OCI-LY1 (cell line): ENCODE measurements at regions not wholly inside any gene's neighbourhood (a gene's known extent, or its start where the extent isn't known, plus 50 kb on each side); places are given as distances from the start of the nearest gene placed in this dataset.

Source experiments
- H2AFZ ChIP-seq: fragments of 200-600 bp; sonication (generic), shearing (Covaris generic); 2 replicates; pipeline ENCODE4 v1.6.0; 2014; ENCODE audit warnings: antibody characterized with exemption, mild to moderate bottlenecking, low read length
- H3F3A ChIP-seq: fragments of 200-600 bp; sonication (generic), shearing (Covaris generic); 2 replicates; pipeline ENCODE4 v1.6.0; 2014; ENCODE audit warnings: mild to moderate bottlenecking, antibody characterized with exemption, low read length, moderate library complexity; ENCODE audit not compliant: insufficient read depth
- H3K27ac ChIP-seq: fragments of 200-600 bp; sonication (generic); 2 replicates; pipeline ENCODE4 v1.5.1; 2014; ENCODE audit warnings: low read length, mixed run types, mild to moderate bottlenecking, low read depth; ENCODE audit not compliant: poor library complexity, severe bottlenecking
- H3K27me3 ChIP-seq: fragments of 200-600 bp; sonication (generic); 2 replicates; pipeline ENCODE4 v1.6.0; 2014; ENCODE audit warnings: antibody characterized with exemption, mild to moderate bottlenecking, low read length, moderate library complexity; ENCODE audit not compliant: insufficient read depth
- H3K36me3 ChIP-seq: fragments of 200-600 bp; sonication (generic); 2 replicates; pipeline ENCODE4 v1.6.1; 2014; ENCODE audit warnings: mild to moderate bottlenecking, antibody characterized with exemption, low read length, moderate library complexity, mixed read lengths; ENCODE audit not compliant: insufficient read depth
- H3K4me1 ChIP-seq: fragments of 200-600 bp; sonication (generic); 2 replicates; pipeline ENCODE4 v1.5.1; 2014; ENCODE audit warnings: mild to moderate bottlenecking, low read length, moderate library complexity; ENCODE audit not compliant: insufficient read depth, severe bottlenecking
- H3K4me2 ChIP-seq: fragments of 200-600 bp; sonication (generic), shearing (Covaris generic); 2 replicates; pipeline ENCODE4 v1.6.1; 2014; ENCODE audit warnings: low read length
- H3K4me3 ChIP-seq: fragments of 200-600 bp; sonication (generic); 2 replicates; pipeline ENCODE4 v1.5.1; 2014; ENCODE audit warnings: low read length, low read depth, mild to moderate bottlenecking, mixed read lengths; ENCODE audit not compliant: poor library complexity, severe bottlenecking
- H3K79me2 ChIP-seq: fragments of 200-600 bp; shearing (Covaris generic); 2 replicates; pipeline ENCODE4 v1.6.1; 2016; ENCODE audit warnings: mixed run types, low read length, mixed read lengths; ENCODE audit not compliant: insufficient read depth
- H3K9ac ChIP-seq: fragments of 200-600 bp; sonication (generic), shearing (Covaris generic); 2 replicates; pipeline ENCODE4 v1.6.1; 2014; ENCODE audit warnings: mild to moderate bottlenecking, low read length, mixed read lengths
- H3K9me2 ChIP-seq: fragments of 200-600 bp; sonication (generic), shearing (Covaris generic); 2 replicates; pipeline ENCODE4 v1.6.1; 2014; ENCODE audit warnings: low read depth, mild to moderate bottlenecking, low read length, mixed read lengths
- H3K9me3 ChIP-seq: fragments of 200-600 bp; shearing (Covaris generic); 2 replicates; pipeline ENCODE4 v1.6.1; 2014; ENCODE audit warnings: low read length, mixed read lengths
- H4K20me1 ChIP-seq: fragments of 200-600 bp; sonication (generic), shearing (Covaris generic); 2 replicates; pipeline ENCODE4 v1.6.0; 2016; ENCODE audit warnings: mild to moderate bottlenecking, low read length; ENCODE audit not compliant: insufficient read depth
- CTCF ChIP-seq: fragments of 200-600 bp; sonication (generic), shearing (Covaris generic); IDR thresholded peaks from 2 replicates; pipeline ENCODE4 v1.5.1; 2017; ENCODE audit warnings: mild to moderate bottlenecking, antibody characterized with exemption, low read length, moderate library complexity, mixed read lengths
- EZH2 ChIP-seq: fragments of 200-600 bp; sonication (generic), shearing (Covaris generic); IDR thresholded peaks from 2 replicates; pipeline ENCODE4 v1.8.0; 2017; ENCODE audit warnings: borderline replicate concordance, mixed run types, mild to moderate bottlenecking, antibody characterized with exemption, low read length, moderate library complexity, mixed read lengths

- Histone ChIP-seq H3K27me3 (no peaks in the 10 kb centered on the region; the same call in 1 of the 2 replicates), H3K4me3 (no peak overlapping the region), H3K9me2 (no peaks in the 10 kb centered on the region), H3K36me3 (no peaks in the 10 kb centered on the region), H3K4me2 (no peak overlapping the region), H3K79me2 (no peaks in the 10 kb centered on the region), H4K20me1 (no peaks in the 10 kb centered on the region), H3K9ac (no peak overlapping the region), H2AFZ (no peak overlapping the region), H3K4me1 (no peaks in the 10 kb centered on the region), H3K9me3 (no peaks in the 10 kb centered on the region), H3K27ac (no peak overlapping the region), H3F3A (no peaks in the 10 kb centered on the region)
- TF ChIP-seq CTCF (no peak), EZH2 (no peak)
Observed at GRCh38 chr2:173658946-173659371, 304.3 kb downstream of the CDCA7 start.

GRCh38 chr2:173659509-173659908 is 304.8 kb downstream of the CDCA7 start:
- no peaks in the 10 kb centered on the region for H3K9me3 ChIP-seq
- H3K4me1 ChIP-seq, result no peaks in the 10 kb centered on the region
- no peak overlapping the region for H2AFZ ChIP-seq
- no peak overlapping the region for H3K4me3 ChIP-seq
- no peaks in the 10 kb centered on the region for H3K79me2 ChIP-seq
- H3K27ac ChIP-seq, result no peak overlapping the region
- no peak overlapping the region for H3K9ac ChIP-seq
- no peaks in the 10 kb centered on the region for H3K9me2 ChIP-seq
- TF ChIP-seq EZH2 (no peak), CTCF (no peak)
- H3K4me2 ChIP-seq, result no peak overlapping the region
- no peaks in the 10 kb centered on the region for H3F3A ChIP-seq
- no peaks in the 10 kb centered on the region; the same call in 1 of the 2 replicates for H3K27me3 ChIP-seq
- H3K36me3 ChIP-seq, result no peaks in the 10 kb centered on the region
- H4K20me1 ChIP-seq, result no peaks in the 10 kb centered on the region

GRCh38 chr2:173661586-173661985 is 303.6 kb downstream of the SP3 start:
- H3K27me3 ChIP-seq, result no peaks in the 10 kb centered on the region; the same call in 1 of the 2 replicates
- H3K4me3 ChIP-seq, result no peak overlapping the region
- H3K9me3 ChIP-seq, result no peaks in the 10 kb centered on the region
- H2AFZ ChIP-seq, result no peak overlapping the region
- H3K4me2 ChIP-seq, result no peak overlapping the region
- H4K20me1 ChIP-seq, result no peaks in the 10 kb centered on the region
- H3K27ac ChIP-seq, result no peak overlapping the region
- no peaks in the 10 kb centered on the region for H3K36me3 ChIP-seq
- no peaks in the 10 kb centered on the region for H3K79me2 ChIP-seq
- H3F3A ChIP-seq, result no peaks in the 10 kb centered on the region
- no peaks in the 10 kb centered on the region for H3K9me2 ChIP-seq
- H3K4me1 ChIP-seq, result no peaks in the 10 kb centered on the region
- no peak overlapping the region for H3K9ac ChIP-seq
- TF ChIP-seq EZH2, result no peak
- TF ChIP-seq CTCF, result no peak
